H9 (cell line): ENCODE measurements at regions not wholly inside any gene's neighbourhood (a gene's known extent, or its start where the extent isn't known, plus 50 kb on each side); places are given as distances from the start of the nearest gene placed in this dataset.

Experiments
- DNase-seq: peaks from one replicate; pipeline ENCODE4 v3.0.0-alpha.2; 2017
- H2AFZ ChIP-seq: one replicate; pipeline ENCODE4 v1.6.1; 2013; ENCODE audit warnings: mild to moderate bottlenecking, low read length, control low read depth, moderate library complexity
- H2AK5ac ChIP-seq: 2 replicates; pipeline ENCODE4 v1.6.1; 2013; ENCODE audit warnings: low read length, control low read depth, mixed read lengths; ENCODE audit not compliant: insufficient read length
- H2BK120ac ChIP-seq: one replicate; pipeline ENCODE4 v1.6.1; 2013; ENCODE audit warnings: low read depth, mild to moderate bottlenecking, low read length, control low read depth, inconsistent platforms; ENCODE audit not compliant: poor library complexity, severe bottlenecking
- H2BK12ac ChIP-seq: 2 replicates; pipeline ENCODE4 v1.6.1; 2013; ENCODE audit warnings: low read length, control low read depth, mixed read lengths, low read depth; ENCODE audit not compliant: insufficient read length
- H2BK15ac ChIP-seq: 2 replicates; pipeline ENCODE4 v1.6.1; 2013; ENCODE audit warnings: low read depth, low read length, control low read depth
- H2BK20ac ChIP-seq: one replicate; pipeline ENCODE4 v1.6.1; 2013; ENCODE audit warnings: low read depth, mild to moderate bottlenecking, low read length, control low read depth, inconsistent platforms; ENCODE audit not compliant: poor library complexity, severe bottlenecking
- H2BK5ac ChIP-seq: 2 replicates; pipeline ENCODE4 v1.6.1; 2013; ENCODE audit warnings: low read length, control low read depth, mixed read lengths; ENCODE audit not compliant: insufficient read length
- H3K14ac ChIP-seq: 2 replicates; pipeline ENCODE4 v1.6.1; 2013; ENCODE audit warnings: low read length, control low read depth; ENCODE audit not compliant: insufficient read depth
- H3K18ac ChIP-seq: 2 replicates; pipeline ENCODE4 v1.6.1; 2013; ENCODE audit warnings: low read depth, mild to moderate bottlenecking, mixed read lengths, low read length, control low read depth; ENCODE audit not compliant: insufficient read length
- H3K23ac ChIP-seq: 2 replicates; pipeline ENCODE4 v1.6.1; 2013; ENCODE audit warnings: low read length, control low read depth, mixed read lengths, low read depth; ENCODE audit not compliant: insufficient read length
- H3K23me2 ChIP-seq: 2 replicates; pipeline ENCODE4 v1.6.1; 2013; ENCODE audit warnings: low read depth, mild to moderate bottlenecking, mixed read lengths, low read length, control low read depth; ENCODE audit not compliant: insufficient read length, poor library complexity, severe bottlenecking
- H3K27ac ChIP-seq: 2 replicates; pipeline ENCODE4 v1.5.1; 2013; ENCODE audit warnings: low read length, control low read depth, mixed read lengths, low read depth; ENCODE audit not compliant: insufficient read length
- H3K27me3 ChIP-seq: 2 replicates; pipeline ENCODE4 v1.6.1; 2013; ENCODE audit warnings: low read length, control low read depth, inconsistent platforms; ENCODE audit not compliant: insufficient read depth
- H3K4ac ChIP-seq: 2 replicates; pipeline ENCODE4 v1.6.1; 2013; ENCODE audit warnings: low read depth, mild to moderate bottlenecking, control low read depth, inconsistent platforms, low read length, moderate library complexity
- H3K4me1 ChIP-seq: 2 replicates; pipeline ENCODE4 v1.6.1; 2013; ENCODE audit warnings: low read length, control low read depth, inconsistent platforms; ENCODE audit not compliant: insufficient read depth
- H3K4me2 ChIP-seq: 2 replicates; pipeline ENCODE4 v1.6.1; 2013; ENCODE audit warnings: low read length, control low read depth, mixed read lengths; ENCODE audit not compliant: insufficient read length, insufficient read depth
- H3K56ac ChIP-seq: 2 replicates; pipeline ENCODE4 v1.6.1; 2013; ENCODE audit warnings: low read depth, mild to moderate bottlenecking, mixed read lengths, low read length, control low read depth; ENCODE audit not compliant: insufficient read length
- H3K79me1 ChIP-seq: 2 replicates; pipeline ENCODE4 v1.6.1; 2013; ENCODE audit warnings: low read depth, mild to moderate bottlenecking, moderate library complexity, low read length, control low read depth, inconsistent platforms; ENCODE audit not compliant: insufficient read depth, poor library complexity, severe bottlenecking
- H3K79me2 ChIP-seq: 2 replicates; pipeline ENCODE4 v1.6.1; 2013; ENCODE audit warnings: low read length, control low read depth, inconsistent platforms; ENCODE audit not compliant: insufficient read depth
- H3K9ac ChIP-seq: 2 replicates; pipeline ENCODE4 v1.6.1; 2013; ENCODE audit warnings: low read length, control low read depth, mixed read lengths; ENCODE audit not compliant: insufficient read length; ENCODE audit errors: extremely low read depth
- H3K9me3 ChIP-seq: one replicate; pipeline ENCODE4 v1.6.1; 2013; ENCODE audit warnings: low read depth, low read length, inconsistent platforms; ENCODE audit not compliant: control insufficient read depth
- H3T11ph ChIP-seq: one replicate; pipeline ENCODE4 v1.6.1; 2013; ENCODE audit warnings: mild to moderate bottlenecking, low read length, control low read depth, inconsistent platforms
- H4K20me1 ChIP-seq: one replicate; pipeline ENCODE4 v1.6.1; 2013; ENCODE audit not compliant: control insufficient read depth, insufficient read length, insufficient read depth
- H4K5ac ChIP-seq: 2 replicates; pipeline ENCODE4 v1.6.1; 2013; ENCODE audit warnings: low read depth, mild to moderate bottlenecking, mixed read lengths, low read length, control low read depth; ENCODE audit not compliant: insufficient read length
- H4K8ac ChIP-seq: replicated peaks from 2 replicates; pipeline ENCODE4 v1.6.1; 2013; ENCODE audit warnings: low read length, control low read depth, mixed read lengths, low read depth; ENCODE audit not compliant: insufficient read length
- H4K91ac ChIP-seq: 2 replicates; pipeline ENCODE4 v1.6.1; 2013; ENCODE audit warnings: low read depth, mild to moderate bottlenecking, moderate library complexity, mixed read lengths, low read length, control low read depth; ENCODE audit not compliant: insufficient read length
- H3K27ac Mint-ChIP-seq, 3 experiments: 2 replicates in 2 of 3; 3 replicates in 1 of 3; pipeline ENCODE4 v1.8.0; 2020 to 2021; ENCODE audit warnings: mixed read lengths in 3 of 3, mild to moderate bottlenecking in 1 of 3, moderate library complexity in 1 of 3
- H3K27me3 Mint-ChIP-seq: 2 replicates; pipeline ENCODE4 v1.8.0; 2021; ENCODE audit warnings: low read depth, mild to moderate bottlenecking, moderate library complexity, mixed read lengths
- H3K36me3 Mint-ChIP-seq, 3 experiments: 2 replicates in 2 of 3; 3 replicates in 1 of 3; pipeline ENCODE4 v1.8.0; 2020 to 2021; ENCODE audit warnings: low read depth in 3 of 3, mixed read lengths in 3 of 3; ENCODE audit not compliant: insufficient read depth in 1 of 3
- H3K4me1 Mint-ChIP-seq, 2 experiments: 2 replicates each; pipeline ENCODE4 v1.8.0; 2020; ENCODE audit warnings: mixed read lengths in 2 of 2
- H3K4me3 Mint-ChIP-seq, 2 experiments: 2 replicates in 1 of 2; 3 replicates in 1 of 2; pipeline ENCODE4 v1.8.0; 2020 to 2021; ENCODE audit warnings: mild to moderate bottlenecking in 2 of 2, mixed read lengths in 2 of 2, moderate library complexity in 1 of 2
- H3K9me3 Mint-ChIP-seq, 2 experiments: 2 replicates in 1 of 2; 3 replicates in 1 of 2; pipeline ENCODE4 v1.8.0; 2020; ENCODE audit warnings: mild to moderate bottlenecking in 2 of 2, mixed read lengths in 2 of 2, moderate library complexity in 1 of 2
- WGBS: extraction: QIAGEN DNeasy Blood & Tissue Kit; methylation state at CpG from one replicate; pipeline ENCODE4 v1.1.7; 2013; ENCODE audit warnings: missing lambda C conversion rate, low lambda C conversion rate, mixed read lengths; ENCODE audit not compliant: insufficient read length; ENCODE audit errors: extremely low coverage; 5-methylcytosine and 5-hydroxymethylcytosine counted together
- TF ChIP-seq, protein P1 (sequence below): fragments of 200-600 bp; sonication (generic); conservative IDR thresholded peaks from 3 replicates; pipeline ENCODE4 v1.8.0; 2021; ENCODE audit warnings: antibody characterized with exemption, mild to moderate bottlenecking

DNA sequence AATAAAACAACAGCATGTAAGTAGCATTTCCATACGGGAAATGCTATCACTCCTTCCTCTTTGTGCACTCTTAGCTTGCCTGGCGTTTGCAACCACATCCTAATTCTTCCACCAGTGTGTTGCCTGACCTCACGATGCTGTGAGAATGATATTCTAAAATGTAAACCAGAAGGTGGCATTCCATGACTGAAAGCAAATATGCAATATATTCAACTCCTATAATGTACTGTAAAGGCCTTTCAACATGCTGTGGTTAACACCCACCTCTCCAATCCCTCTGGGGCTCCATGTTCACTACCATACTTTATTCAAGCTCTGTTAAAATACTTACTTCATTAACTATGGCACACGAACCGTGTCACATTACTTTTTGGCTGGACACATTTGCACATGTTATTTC lies 420.6 kb upstream of the DEPDC1 start:
- H4K91ac ChIP-seq, result no peak overlapping the region
- H2AK5ac ChIP-seq, result no peak overlapping the region
- no peak overlapping the region for H3K4me3 Mint-ChIP-seq
- no peak overlapping the region for H2BK20ac ChIP-seq
- H3K4me1 ChIP-seq, result no peaks in the 10 kb centered on the region
- H3K27me3 Mint-ChIP-seq, result no peaks in the 10 kb centered on the region
- no peak overlapping the region for H4K8ac ChIP-seq
- H3K18ac ChIP-seq, result no peak overlapping the region
- no CpG with 5 or more reads among the region's 5 CpGs for WGBS
- no peak for DNase-seq
- no peaks in the 10 kb centered on the region for H3K79me1 ChIP-seq
- H2BK15ac ChIP-seq, result no peak overlapping the region
- H3K36me3 Mint-ChIP-seq, result peaks cover 0 to 2% (median 0%) of the 10 kb centered on the region in 3 experiments; a peak in 1 of 7 replicates
- no peak overlapping the region for H3T11ph ChIP-seq
- H3K9me3 Mint-ChIP-seq, result no peaks in the 10 kb centered on the region
- H3K27ac Mint-ChIP-seq, result no peak overlapping the region
- H3K4ac ChIP-seq, result no peak overlapping the region
- no peak overlapping the region for H3K9ac ChIP-seq
- H3K56ac ChIP-seq, result no peak overlapping the region
- H3K4me2 ChIP-seq, result no peak overlapping the region
- H3K79me2 ChIP-seq, result no peaks in the 10 kb centered on the region
- no peak overlapping the region for H3K23ac ChIP-seq
- H4K20me1 ChIP-seq, result no peaks in the 10 kb centered on the region
- H3K14ac ChIP-seq, result no peak overlapping the region
- TF ChIP-seq, protein P1, sequence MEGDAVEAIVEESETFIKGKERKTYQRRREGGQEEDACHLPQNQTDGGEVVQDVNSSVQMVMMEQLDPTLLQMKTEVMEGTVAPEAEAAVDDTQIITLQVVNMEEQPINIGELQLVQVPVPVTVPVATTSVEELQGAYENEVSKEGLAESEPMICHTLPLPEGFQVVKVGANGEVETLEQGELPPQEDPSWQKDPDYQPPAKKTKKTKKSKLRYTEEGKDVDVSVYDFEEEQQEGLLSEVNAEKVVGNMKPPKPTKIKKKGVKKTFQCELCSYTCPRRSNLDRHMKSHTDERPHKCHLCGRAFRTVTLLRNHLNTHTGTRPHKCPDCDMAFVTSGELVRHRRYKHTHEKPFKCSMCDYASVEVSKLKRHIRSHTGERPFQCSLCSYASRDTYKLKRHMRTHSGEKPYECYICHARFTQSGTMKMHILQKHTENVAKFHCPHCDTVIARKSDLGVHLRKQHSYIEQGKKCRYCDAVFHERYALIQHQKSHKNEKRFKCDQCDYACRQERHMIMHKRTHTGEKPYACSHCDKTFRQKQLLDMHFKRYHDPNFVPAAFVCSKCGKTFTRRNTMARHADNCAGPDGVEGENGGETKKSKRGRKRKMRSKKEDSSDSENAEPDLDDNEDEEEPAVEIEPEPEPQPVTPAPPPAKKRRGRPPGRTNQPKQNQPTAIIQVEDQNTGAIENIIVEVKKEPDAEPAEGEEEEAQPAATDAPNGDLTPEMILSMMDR, result no peak
- H2BK120ac ChIP-seq, result no peak overlapping the region
- H3K27me3 ChIP-seq, result no peaks in the 10 kb centered on the region
- no peaks in the 10 kb centered on the region for H3K4me1 Mint-ChIP-seq
- no peak overlapping the region for H2AFZ ChIP-seq
- no peak overlapping the region for H2BK12ac ChIP-seq
- H3K9me3 ChIP-seq, result no peaks in the 10 kb centered on the region
- H3K27ac ChIP-seq, result no peak overlapping the region
- H3K23me2 ChIP-seq, result no peaks in the 10 kb centered on the region
- no peak overlapping the region for H2BK5ac ChIP-seq
- H4K5ac ChIP-seq, result no peak overlapping the region
